SK-N-SH (cell line): ENCODE measurements at regions not wholly inside any gene's neighbourhood (a gene's known extent, or its start where the extent isn't known, plus 50 kb on each side); places are given as distances from the start of the nearest gene placed in this dataset.

ENCODE experiments used
- CTCF ChIA-PET: fragments of 300-600, 350-600 bp; formaldehyde crosslinking; extraction: SDS; loops from one replicate; lab custom pipeline; 2021; lab: Yijun Ruan, JAX
- POLR2A ChIA-PET: fragments of 350-600 bp; sonication (Branson Sonifier 250); formaldehyde crosslinking; extraction: SDS; loops from one replicate; lab custom pipeline; 2020; ENCODE audit warnings: antibody characterized with exemption, inconsistent platforms; lab: Yijun Ruan, JAX
- DNase-seq: peaks from one replicate; pipeline ENCODE4 v3.0.0; 2012
- H2AFZ ChIP-seq: fragments of 200-600 bp; sonication (generic); 2 replicates; pipeline ENCODE4 v1.8.1; 2016; ENCODE audit warnings: antibody characterized with exemption, mild to moderate bottlenecking, low read depth
- H3F3A ChIP-seq: fragments of 200-600 bp; sonication (generic); replicated peaks from 2 replicates; pipeline ENCODE3; 2016; ENCODE audit warnings: antibody characterized with exemption, mild to moderate bottlenecking; ENCODE audit not compliant: insufficient read depth
- H3K27ac ChIP-seq, 2 experiments: fragments of 200-500 bp in 1 of 2; fragments of 200-600 bp in 1 of 2; sonication (Bioruptor generic) in 1 of 2; sonication (generic), shearing (Covaris generic) in 1 of 2; 2 replicates each; pipeline versions ENCODE4 v1.5.1 to v1.6.1; 2014 to 2016; ENCODE audit warnings: low read depth in 2 of 2, inconsistent platforms in 1 of 2, low read length in 1 of 2, mild to moderate bottlenecking in 1 of 2, mixed read lengths in 1 of 2
- H3K27me3 ChIP-seq: fragments of 200-600 bp; sonication (generic), shearing (Covaris generic); 2 replicates; pipeline ENCODE4 v1.6.1; 2016; ENCODE audit warnings: mixed run types; ENCODE audit not compliant: insufficient read depth
- H3K36me3 ChIP-seq, 2 experiments: fragments of 200-500 bp in 1 of 2; fragments of 200-600 bp in 1 of 2; sonication (Bioruptor generic) in 1 of 2; sonication (generic) in 1 of 2; replicated peaks in 1 of 2; 2 replicates each; pipeline versions ENCODE3 to v1.5.1; 2014 to 2016; ENCODE audit warnings: low read length in 1 of 2, mild to moderate bottlenecking in 1 of 2; ENCODE audit not compliant: insufficient read depth in 2 of 2, control insufficient read depth in 1 of 2
- H3K4me1 ChIP-seq, 2 experiments: fragments of 200-500 bp in 1 of 2; fragments of 200-600 bp in 1 of 2; sonication (Bioruptor generic) in 1 of 2; sonication (generic), shearing (Covaris generic) in 1 of 2; 2 replicates each; pipeline versions ENCODE4 v1.5.1 to v1.6.1; 2014 to 2016; ENCODE audit warnings: low read depth in 1 of 2, low read length in 1 of 2, mixed run types in 1 of 2; ENCODE audit not compliant: insufficient read depth in 2 of 2, control insufficient read depth in 1 of 2
- H3K4me2 ChIP-seq: fragments of 200-600 bp; sonication (generic), shearing (Covaris generic); 2 replicates; pipeline ENCODE4 v1.6.1; 2017; ENCODE audit warnings: mixed run types
- H3K4me3 ChIP-seq, 2 experiments: fragments of 200-500 bp in 1 of 2; fragments of 200-600 bp in 1 of 2; sonication (Bioruptor generic) in 1 of 2; sonication (generic), shearing (Covaris generic) in 1 of 2; 2 replicates each; pipeline versions ENCODE4 v1.5.1 to v1.8.1; 2014 to 2016; ENCODE audit warnings: low read depth in 2 of 2, inconsistent platforms in 1 of 2, low read length in 1 of 2, mild to moderate bottlenecking in 1 of 2, mixed read lengths in 1 of 2, moderate library complexity in 1 of 2
- H3K79me2 ChIP-seq: fragments of 200-600 bp; sonication (generic); 2 replicates; pipeline ENCODE4 v1.8.1; 2017; ENCODE audit warnings: mild to moderate bottlenecking; ENCODE audit not compliant: insufficient read depth
- H3K9ac ChIP-seq: fragments of 200-600 bp; sonication (generic); 2 replicates; pipeline ENCODE4 v1.6.1; 2017; ENCODE audit warnings: mixed run types
- H3K9me2 ChIP-seq: fragments of 200-600 bp; sonication (generic); 2 replicates; pipeline ENCODE4 v1.6.1; 2017; ENCODE audit warnings: mixed run types
- H3K9me3 ChIP-seq: fragments of 200-600 bp; sonication (generic); 2 replicates; pipeline ENCODE4 v1.6.1; 2017; ENCODE audit warnings: mixed run types, mild to moderate bottlenecking, moderate library complexity
- H4K20me1 ChIP-seq: fragments of 200-600 bp; sonication (generic); 2 replicates; pipeline ENCODE4 v1.6.1; 2017; ENCODE audit warnings: mild to moderate bottlenecking, mixed run types; ENCODE audit not compliant: insufficient read depth
- CHD2 ChIP-seq: fragments of 150-350 bp; IDR thresholded peaks from 2 replicates; pipeline ENCODE4 v1.6.1; 2018; ENCODE audit warnings: low read length; ENCODE audit not compliant: partially characterized antibody
- CTCF ChIP-seq: fragments of 200-600 bp; sonication (generic); IDR thresholded peaks from 2 replicates; pipeline ENCODE4 v1.6.1; 2017; ENCODE audit warnings: antibody characterized with exemption, mild to moderate bottlenecking, moderate library complexity
- EP300 ChIP-seq, 2 experiments: IDR thresholded peaks; 2 replicates each; pipeline versions ENCODE4 v1.4.0 to v1.6.1; 2012; ENCODE audit warnings: borderline replicate concordance in 1 of 2, low read depth in 1 of 2, low read length in 1 of 2
- EZH2phosphoT487 ChIP-seq: fragments of 200-600 bp; sonication (generic); IDR thresholded peaks from 2 replicates; pipeline ENCODE4 v1.6.1; 2017; ENCODE audit warnings: low read depth, mixed run types, mild to moderate bottlenecking, antibody characterized with exemption, moderate library complexity, borderline replicate concordance
- FOXM1 ChIP-seq: IDR thresholded peaks from 2 replicates; pipeline ENCODE4 v1.4.0; 2012; ENCODE audit warnings: low read depth, mild to moderate bottlenecking
- GABPA ChIP-seq: IDR thresholded peaks from 2 replicates; pipeline ENCODE4 v1.4.0; 2012; ENCODE audit warnings: low read depth, mild to moderate bottlenecking
- GATA2 ChIP-seq: sonication (generic); formaldehyde crosslinking; IDR thresholded peaks from 2 replicates; pipeline ENCODE4 v1.5.0; 2020; ENCODE audit warnings: mild to moderate bottlenecking, missing genetic modification reagents
- MEF2A ChIP-seq: IDR thresholded peaks from 2 replicates; pipeline ENCODE4 v1.4.0; 2012; ENCODE audit warnings: low read depth, borderline replicate concordance
- MXI1 ChIP-seq: IDR thresholded peaks from 2 replicates; pipeline ENCODE4 v1.6.1; 2012; ENCODE audit warnings: mild to moderate bottlenecking, low read depth, low read length, improper control_type of control experiment
- NFIC ChIP-seq: IDR thresholded peaks from 2 replicates; pipeline ENCODE4 v1.4.0; 2012; ENCODE audit warnings: borderline replicate concordance
- NRF1 ChIP-seq: IDR thresholded peaks from 2 replicates; pipeline ENCODE4 v1.6.1; 2012; ENCODE audit warnings: low read depth, mild to moderate bottlenecking, low read length
- RCOR1 ChIP-seq: fragments of 150-350 bp; IDR thresholded peaks from 2 replicates; pipeline ENCODE4 v1.6.1; 2017; ENCODE audit warnings: antibody characterized with exemption, low read length
- RFX5 ChIP-seq: IDR thresholded peaks from 2 replicates; pipeline ENCODE4 v1.6.1; 2012; ENCODE audit warnings: mild to moderate bottlenecking, improper control_type of control experiment, low read length
- RXRA ChIP-seq: IDR thresholded peaks from 2 replicates; pipeline ENCODE4 v1.4.0; 2012; ENCODE audit warnings: low read depth, mild to moderate bottlenecking, borderline replicate concordance
- SMC3 ChIP-seq: IDR thresholded peaks from 2 replicates; pipeline ENCODE4 v1.6.1; 2012; ENCODE audit warnings: low read depth, low read length, improper control_type of control experiment
- YY1 ChIP-seq: IDR thresholded peaks from 2 replicates; pipeline ENCODE4 v1.4.0; 2012; ENCODE audit warnings: low read depth, mild to moderate bottlenecking
- WGBS: methylation state at CpG from one replicate; pipeline ENCODE4 v1.1.6; 2017; ENCODE audit warnings: low lambda C conversion rate; 5-methylcytosine and 5-hydroxymethylcytosine counted together
- TF ChIP-seq, protein P1 (sequence below): IDR thresholded peaks from 2 replicates; pipeline ENCODE4; 2012

GRCh38 chr4:35315419-35315818 is 928.9 kb downstream of the ARAP2 start:
- Histone ChIP-seq H3K79me2 (no peaks in the 10 kb centered on the region), H4K20me1 (no peaks in the 10 kb centered on the region), H3K4me1 (no peaks in the 10 kb centered on the region), H3K9me3 (no peaks in the 10 kb centered on the region), H3F3A (no peaks in the 10 kb centered on the region), H3K9me2 (no peaks in the 10 kb centered on the region), H3K4me2 (no peak overlapping the region), H3K27me3 (no peaks in the 10 kb centered on the region)
- DNase-seq, result no peak
- TF ChIP-seq EP300 (IDR thresholded peaks at IDR 0.05; ENCODE audit: borderline replicate concordance in 1 of 2, low read depth in 1 of 2, low read length in 1 of 2) (no peak), GABPA (no peak), YY1 (no peak), NFIC (no peak), FOXM1 (no peak)
- TF ChIP-seq, all 33 proteins: peak for 0
- ChIA-PET POLR2A (no interaction called here), CTCF (no interaction called here)
- Histone ChIP-seq H3K36me3 (no peaks in the 10 kb centered on the region), H3K27ac (no peak overlapping the region), H3K9ac (no peak overlapping the region), H2AFZ (no peak overlapping the region), H3K4me3 (no peak overlapping the region)

- TF ChIP-seq MEF2A (no peak), RFX5 (no peak), CHD2 (no peak), NFIC (no peak), YY1 (no peak)
- TF ChIP-seq, protein P1, sequence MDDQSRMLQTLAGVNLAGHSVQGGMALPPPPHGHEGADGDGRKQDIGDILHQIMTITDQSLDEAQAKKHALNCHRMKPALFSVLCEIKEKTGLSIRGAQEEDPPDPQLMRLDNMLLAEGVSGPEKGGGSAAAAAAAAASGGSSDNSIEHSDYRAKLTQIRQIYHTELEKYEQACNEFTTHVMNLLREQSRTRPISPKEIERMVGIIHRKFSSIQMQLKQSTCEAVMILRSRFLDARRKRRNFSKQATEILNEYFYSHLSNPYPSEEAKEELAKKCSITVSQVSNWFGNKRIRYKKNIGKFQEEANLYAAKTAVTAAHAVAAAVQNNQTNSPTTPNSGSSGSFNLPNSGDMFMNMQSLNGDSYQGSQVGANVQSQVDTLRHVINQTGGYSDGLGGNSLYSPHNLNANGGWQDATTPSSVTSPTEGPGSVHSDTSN, result no peak
- TF ChIP-seq, all 33 proteins: peak for 0
- H3K36me3 ChIP-seq, result no peaks in the 10 kb centered on the region
- 8% methylated on average over 5 of the region's 5 CpGs for WGBS
- no peak for DNase-seq
- H3F3A ChIP-seq, result no peaks in the 10 kb centered on the region
- H3K27me3 ChIP-seq, result no peaks in the 10 kb centered on the region
- ChIA-PET CTCF (no interaction called here), POLR2A (no interaction called here)
- no peaks in the 10 kb centered on the region for H3K9me2 ChIP-seq
- no peak overlapping the region for H3K4me3 ChIP-seq
- H3K9me3 ChIP-seq, result no peaks in the 10 kb centered on the region; the same call in 1 of the 2 replicates
- no peaks in the 10 kb centered on the region for H3K4me1 ChIP-seq
- H3K9ac ChIP-seq, result no peak overlapping the region
- no peak overlapping the region for H3K4me2 ChIP-seq
- H2AFZ ChIP-seq, result no peak overlapping the region
- no peaks in the 10 kb centered on the region for H3K79me2 ChIP-seq
- no peaks in the 10 kb centered on the region for H4K20me1 ChIP-seq
- no peak overlapping the region for H3K27ac ChIP-seq
Measured at GRCh38 chr4:35325908-35326453, 918.3 kb downstream of the ARAP2 start.

DNA sequence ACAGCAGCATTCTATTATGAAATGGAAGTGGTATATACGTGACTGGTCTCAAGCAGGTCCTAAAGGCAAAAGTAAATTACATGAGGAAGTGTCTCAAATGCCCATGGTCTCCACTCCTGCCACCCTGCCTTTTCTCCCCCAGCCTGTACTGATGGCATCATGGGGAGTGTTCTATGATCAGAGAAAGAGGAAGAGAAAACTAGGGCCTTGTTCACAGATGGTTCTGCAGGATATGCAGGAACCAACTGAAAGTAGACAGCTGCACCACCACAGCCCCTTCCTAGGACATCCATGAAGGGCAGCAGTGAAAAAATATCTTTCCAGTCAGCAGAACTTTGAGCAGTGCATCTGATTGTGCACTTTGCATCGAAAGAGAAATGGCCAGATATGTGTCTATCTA is 901.5 kb downstream of the ARAP2 start:
- Histone ChIP-seq H3K4me3 (no peak overlapping the region), H3K9me2 (no peaks in the 10 kb centered on the region), H3K4me1 (no peaks in the 10 kb centered on the region), H3K36me3 (no peaks in the 10 kb centered on the region), H3K4me2 (no peak overlapping the region), H3K9me3 (no peaks in the 10 kb centered on the region), H4K20me1 (no peaks in the 10 kb centered on the region), H3K9ac (no peak overlapping the region), H3K79me2 (no peaks in the 10 kb centered on the region), H3K27me3 (no peaks in the 10 kb centered on the region), H3K27ac (no peak overlapping the region), H3F3A (no peaks in the 10 kb centered on the region), H2AFZ (no peak overlapping the region)
- 6% methylated on average over 1 of the region's 2 CpGs for WGBS
- POLR2A ChIA-PET, result no interaction called here
- CTCF ChIA-PET, result no interaction called here
- DNase-seq, result no peak
- no peak for TF ChIP-seq RCOR1
- TF ChIP-seq RFX5, result no peak
- no peak for TF ChIP-seq NRF1
- TF ChIP-seq MEF2A, result no peak
- TF ChIP-seq NFIC, result no peak
- no peak for TF ChIP-seq EZH2phosphoT487
- TF ChIP-seq SMC3, result no peak
- TF ChIP-seq, protein P1, result no peak
- TF ChIP-seq GATA2 (CRISPR knock-in tag), result no peak
- TF ChIP-seq CTCF, result no peak
- no peak for TF ChIP-seq RXRA
- TF ChIP-seq YY1, result no peak
- no peak for TF ChIP-seq MXI1
